ENCODE measurements at regions not wholly inside any gene's neighbourhood (a gene's known extent, or its start where the extent isn't known, plus 50 kb on each side); places are given as distances from the start of the nearest gene placed in this dataset.

- TF ChIP-seq CTCF (IDR thresholded peaks at IDR 0.05) (no peak), POLR2A (IDR thresholded peaks at IDR 0.05) (no peak)
- Histone ChIP-seq H3K36me3 (ENCODE audit: low read depth, missing control alignments) (no peaks in the 10 kb centered on the region), H3K27me3 (no peaks in the 10 kb centered on the region), H3K4me1 (no peaks in the 10 kb centered on the region), H3K27ac (no peak overlapping the region), H3K4me3 (no peak overlapping the region), H3K9me3 (no peaks in the 10 kb centered on the region)
- no peak for DNase-seq
- intact Hi-C loops (cut with DNase I; ENCODE audit: low total_unique reads), result no loop called here
- 67 to 85% methylated on average over 1 of the region's 1 CpG for WGBS, 2 donors
Observed at GRCh38 chr6:135750081-135750480, 101.4 kb upstream of the PDE7B start.

GRCh38 chr6:135753196-135753595 lies 98.3 kb upstream of the PDE7B start:
- Histone ChIP-seq H3K4me3 (no peak overlapping the region), H3K36me3 (ENCODE audit: low read depth, missing control alignments) (no peaks in the 10 kb centered on the region), H3K27ac (no peak overlapping the region), H3K9me3 (no peaks in the 10 kb centered on the region), H3K27me3 (peaks cover 3% of the 10 kb centered on the region), H3K4me1 (no peaks in the 10 kb centered on the region)
- WGBS, 2 donors, result 91 to 92% methylated on average over 3 of the region's 3 CpGs
- TF ChIP-seq CTCF (IDR thresholded peaks at IDR 0.05) (no peak), POLR2A (IDR thresholded peaks at IDR 0.05) (no peak)
- no peak for DNase-seq
- intact Hi-C loops (cut with DNase I; ENCODE audit: low total_unique reads), result no loop called here

- DNase-seq, result no peak
- Histone ChIP-seq H3K27ac (no peak overlapping the region), H3K4me3 (no peak overlapping the region), H3K27me3 (peaks cover 3% of the 10 kb centered on the region), H3K36me3 (ENCODE audit: low read depth, missing control alignments) (no peaks in the 10 kb centered on the region), H3K4me1 (no peaks in the 10 kb centered on the region), H3K9me3 (no peaks in the 10 kb centered on the region)
- WGBS, 2 donors, result 73 to 94% methylated on average over 5 of the region's 5 CpGs
- TF ChIP-seq CTCF (IDR thresholded peaks at IDR 0.05) (no peak), POLR2A (IDR thresholded peaks at IDR 0.05) (no peak)
- intact Hi-C loops (cut with DNase I; ENCODE audit: low total_unique reads), result no loop called here
Observed at GRCh38 chr6:135759831-135760230, 91.7 kb upstream of the PDE7B start.

GRCh38 chr6:135774006-135774405 lies 77.5 kb upstream of the PDE7B start:
- intact Hi-C loops (cut with DNase I; ENCODE audit: low total_unique reads), result no loop called here
- no peak for DNase-seq
- TF ChIP-seq POLR2A (IDR thresholded peaks at IDR 0.05), result no peak
- no peak for TF ChIP-seq CTCF (IDR thresholded peaks at IDR 0.05)
- H3K27me3 ChIP-seq, result no peaks in the 10 kb centered on the region
- H3K36me3 ChIP-seq (ENCODE audit: low read depth, missing control alignments), result no peaks in the 10 kb centered on the region
- H3K27ac ChIP-seq, result no peak overlapping the region
- H3K4me3 ChIP-seq, result no peak overlapping the region
- WGBS, 2 donors, result 92 to 100% methylated on average over 1 of the region's 1 CpG
- H3K4me1 ChIP-seq, result no peaks in the 10 kb centered on the region
- H3K9me3 ChIP-seq, result no peaks in the 10 kb centered on the region

GRCh38 chr6:135779213-135779612 lies 72.3 kb upstream of the PDE7B start:
- Histone ChIP-seq H3K4me1 (no peaks in the 10 kb centered on the region), H3K27ac (no peak overlapping the region), H3K36me3 (ENCODE audit: low read depth, missing control alignments) (no peaks in the 10 kb centered on the region), H3K4me3 (no peak overlapping the region), H3K9me3 (no peaks in the 10 kb centered on the region), H3K27me3 (no peaks in the 10 kb centered on the region)
- intact Hi-C loops (cut with DNase I; ENCODE audit: low total_unique reads), result no loop called here
- DNase-seq, result no peak
- 82 to 83% methylated on average over 2 of the region's 2 CpGs for whole genome bisulfite sequencing, 2 donors
- no peak for TF ChIP-seq POLR2A (IDR thresholded peaks at IDR 0.05)
- TF ChIP-seq CTCF (IDR thresholded peaks at IDR 0.05), result no peak
